Sigmoid colon (tissue), 6 donors: ENCODE measurements at regions not wholly inside any gene's neighbourhood (a gene's known extent, or its start where the extent isn't known, plus 50 kb on each side); places are given as distances from the start of the nearest gene placed in this dataset.

Experiments used
- DNase-seq: peaks from one replicate; pipeline ENCODE4 v3.0.0-alpha.2; 2019
- H3K27ac ChIP-seq, 4 donors: fragments of 200-600 bp; sonication (generic); one replicate each; pipeline ENCODE4 v1.5.1; 2016 to 2019; ENCODE audit warnings: mild to moderate bottlenecking in 1 of 4
- H3K27me3 ChIP-seq, 3 donors: fragments of 200-600 bp; sonication (generic); one replicate each; pipeline ENCODE4 v1.5.1; 2019; ENCODE audit warnings: mild to moderate bottlenecking in 1 of 3
- H3K36me3 ChIP-seq, 4 donors: fragments of 200-600 bp; sonication (generic); one replicate each; pipeline ENCODE4 v1.5.1; 2016 to 2019
- H3K4me1 ChIP-seq, 4 donors: fragments of 200-600 bp; sonication (generic); one replicate each; pipeline ENCODE4 v1.5.1; 2017 to 2019
- H3K4me3 ChIP-seq, 4 donors: fragments of 200-600 bp; sonication (generic); one replicate each; pipeline ENCODE4 v1.5.1; 2017 to 2019; ENCODE audit warnings: mild to moderate bottlenecking in 2 of 4, moderate library complexity in 1 of 4
- H3K9me3 ChIP-seq, 4 donors: fragments of 200-600 bp in 3 of 4; sonication (generic) in 3 of 4; one replicate each; pipeline versions ENCODE4 v1.5.1 to v1.6.1; 2013 to 2019
- EP300 ChIP-seq, 4 donors: sonication (generic); formaldehyde crosslinking; IDR thresholded peaks; one replicate each; pipeline ENCODE4 v1.6.1; 2017; ENCODE audit warnings: antibody characterized with exemption in 4 of 4
- POLR2A ChIP-seq, 2 donors: fragments of 450-650 bp; IDR thresholded peaks; one replicate each; pipeline ENCODE4 v1.6.1; 2016; ENCODE audit warnings: antibody characterized with exemption in 2 of 2, mild to moderate bottlenecking in 2 of 2, moderate library complexity in 2 of 2
- POLR2AphosphoS5 ChIP-seq, 4 donors: sonication (generic); formaldehyde crosslinking; IDR thresholded peaks; one replicate each; pipeline ENCODE4 v1.6.1; 2017; ENCODE audit warnings: antibody characterized with exemption in 4 of 4
- WGBS, 2 donors: extraction: QIAGEN DNeasy Blood & Tissue Kit; methylation state at CpG; one replicate each; pipeline ENCODE4 v1.1.7; 2013; 5-methylcytosine and 5-hydroxymethylcytosine counted together
- intact Hi-C: fragments of 100-400 bp; cut with DNase I; formaldehyde crosslinking; loops from one replicate; pipeline ENCODE4 v1.15.1; 2023
- TF ChIP-seq, protein P1 (sequence below), 4 experiments: fragments of 450-650 bp in 3 of 4; fragments of 200-600 bp in 1 of 4; IDR thresholded peaks; one replicate each; pipeline ENCODE4 v1.5.1; 2016 to 2019; ENCODE audit warnings: antibody characterized with exemption in 4 of 4, mild to moderate bottlenecking in 3 of 4, moderate library complexity in 2 of 4
- donor health status: healthy with polysubstance abuse.
- donor health status: healthy.

DNA sequence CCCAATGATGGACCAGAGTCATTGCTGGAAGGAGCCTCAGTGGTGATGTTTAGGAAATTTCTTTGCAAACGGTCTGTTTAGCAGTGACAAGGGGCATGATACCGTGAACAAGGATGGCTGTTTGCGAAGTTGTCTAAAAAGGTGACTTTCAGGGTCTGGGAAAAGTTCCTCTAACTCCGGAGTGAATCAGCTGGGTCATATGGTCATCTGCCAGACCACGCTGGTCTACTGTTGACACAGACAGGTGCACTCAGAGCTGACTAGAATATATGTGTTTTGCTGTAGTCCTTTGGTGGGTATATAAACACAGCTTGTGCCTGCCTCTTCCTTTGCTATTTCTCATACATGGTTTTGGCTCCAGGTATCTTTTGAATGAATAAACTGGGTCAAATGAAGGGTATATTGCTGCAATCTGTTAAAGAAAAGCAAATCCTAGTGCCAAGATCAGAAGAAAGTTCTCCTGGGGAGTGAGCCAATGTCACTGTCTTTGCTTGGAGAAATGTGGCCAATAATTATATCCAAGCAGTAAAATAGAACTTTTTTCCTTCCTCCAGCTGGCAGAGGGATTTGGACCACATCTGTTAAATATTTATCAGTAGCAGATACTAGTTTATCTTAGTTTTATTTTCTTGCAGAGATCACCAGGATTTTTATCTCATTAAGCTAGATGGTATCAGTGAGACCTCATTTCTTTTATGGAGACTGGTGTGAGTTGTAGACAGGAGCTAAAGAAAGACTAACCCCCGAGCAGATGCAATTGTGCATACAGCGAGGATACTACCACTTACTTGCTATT is 286.0 kb downstream of the TRIB2 start:
- 62 to 73% methylated on average over 7 of the region's 7 CpGs for WGBS, 2 donors
- intact Hi-C loops = loop anchor here (10.0 kb wide), 1 partner anchor 548 kb away; no protein-coding TSS in a partner anchor
- Histone ChIP-seq H3K4me3 (no peak overlapping the region), H3K27ac (peak overlapping the region in 2 of 4 donors; percentile 4 to 40), H3K4me1 (peaks cover 0 to 39% (median 30%) of the 10 kb centered on the region in 4 donors), H3K36me3 (no peaks in the 10 kb centered on the region), H3K9me3 (no peaks in the 10 kb centered on the region), H3K27me3 (no peaks in the 10 kb centered on the region)
- no peak for DNase-seq
- TF ChIP-seq, protein P1, sequence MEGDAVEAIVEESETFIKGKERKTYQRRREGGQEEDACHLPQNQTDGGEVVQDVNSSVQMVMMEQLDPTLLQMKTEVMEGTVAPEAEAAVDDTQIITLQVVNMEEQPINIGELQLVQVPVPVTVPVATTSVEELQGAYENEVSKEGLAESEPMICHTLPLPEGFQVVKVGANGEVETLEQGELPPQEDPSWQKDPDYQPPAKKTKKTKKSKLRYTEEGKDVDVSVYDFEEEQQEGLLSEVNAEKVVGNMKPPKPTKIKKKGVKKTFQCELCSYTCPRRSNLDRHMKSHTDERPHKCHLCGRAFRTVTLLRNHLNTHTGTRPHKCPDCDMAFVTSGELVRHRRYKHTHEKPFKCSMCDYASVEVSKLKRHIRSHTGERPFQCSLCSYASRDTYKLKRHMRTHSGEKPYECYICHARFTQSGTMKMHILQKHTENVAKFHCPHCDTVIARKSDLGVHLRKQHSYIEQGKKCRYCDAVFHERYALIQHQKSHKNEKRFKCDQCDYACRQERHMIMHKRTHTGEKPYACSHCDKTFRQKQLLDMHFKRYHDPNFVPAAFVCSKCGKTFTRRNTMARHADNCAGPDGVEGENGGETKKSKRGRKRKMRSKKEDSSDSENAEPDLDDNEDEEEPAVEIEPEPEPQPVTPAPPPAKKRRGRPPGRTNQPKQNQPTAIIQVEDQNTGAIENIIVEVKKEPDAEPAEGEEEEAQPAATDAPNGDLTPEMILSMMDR (IDR thresholded peaks at IDR 0.05) = no peak
- TF ChIP-seq POLR2A (IDR thresholded peaks at IDR 0.05) (no peak), POLR2AphosphoS5 (IDR thresholded peaks at IDR 0.05) (no peak), EP300 (IDR thresholded peaks at IDR 0.05) (no peak)

DNA sequence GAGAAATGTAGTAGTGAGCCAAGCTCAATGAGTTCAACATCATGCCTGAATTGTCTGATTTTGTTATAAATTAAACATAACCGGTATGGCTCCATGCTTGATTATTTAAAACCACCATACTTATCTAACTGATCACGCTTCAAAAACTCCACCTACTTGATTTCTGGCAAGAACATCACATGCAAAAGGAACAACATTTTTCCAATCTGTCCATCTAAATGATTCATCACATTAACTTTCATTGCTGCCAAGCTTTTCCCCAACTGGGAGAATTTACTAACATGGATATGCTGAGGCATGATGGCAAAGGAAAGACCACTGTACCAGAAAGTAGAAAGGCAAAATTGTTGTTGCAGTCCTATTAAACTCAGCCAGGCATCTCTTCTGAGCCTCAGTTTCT is 286.8 kb downstream of the TRIB2 start:
- H3K27me3 ChIP-seq = no peaks in the 10 kb centered on the region
- TF ChIP-seq POLR2A (IDR thresholded peaks at IDR 0.05) (no peak), EP300 (IDR thresholded peaks at IDR 0.05) (no peak), POLR2AphosphoS5 (IDR thresholded peaks at IDR 0.05) (no peak)
- TF ChIP-seq, protein P1 (IDR thresholded peaks at IDR 0.05) = no peak
- no peak for DNase-seq
- whole genome bisulfite sequencing, 2 donors = 79 to 84% methylated on average over 2 of the region's 2 CpGs
- intact Hi-C loops = loop anchor here (10.0 kb wide), 1 partner anchor 549 kb away; no protein-coding TSS in a partner anchor
- H3K27ac ChIP-seq = no peak overlapping the region
- no peaks in the 10 kb centered on the region for H3K36me3 ChIP-seq
- H3K9me3 ChIP-seq = no peaks in the 10 kb centered on the region
- peaks cover 0 to 39% (median 30%) of the 10 kb centered on the region in 4 donors for H3K4me1 ChIP-seq
- no peak overlapping the region for H3K4me3 ChIP-seq

DNA sequence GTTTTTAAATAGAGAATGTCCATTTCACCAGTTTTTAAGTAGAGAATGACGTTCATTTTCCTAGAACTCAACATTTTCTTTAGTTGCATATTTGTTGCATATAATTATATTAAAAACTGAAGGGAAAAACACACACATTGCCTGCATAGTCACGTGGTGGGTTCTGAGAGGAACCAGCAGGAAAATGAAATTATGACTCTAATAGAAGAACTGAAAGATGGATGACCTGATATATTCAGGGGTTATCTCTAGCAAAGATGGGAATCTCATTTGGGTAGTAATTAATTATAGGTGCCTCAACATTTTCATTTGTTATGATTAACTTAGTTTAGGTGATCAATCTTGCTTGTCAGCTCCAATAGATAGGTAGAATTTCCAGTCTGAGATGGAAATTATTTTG is 288.3 kb downstream of the TRIB2 start:
- H3K36me3 ChIP-seq = no peaks in the 10 kb centered on the region
- WGBS, 2 donors = 39 to 73% methylated on average over 2 of the region's 2 CpGs

DNA sequence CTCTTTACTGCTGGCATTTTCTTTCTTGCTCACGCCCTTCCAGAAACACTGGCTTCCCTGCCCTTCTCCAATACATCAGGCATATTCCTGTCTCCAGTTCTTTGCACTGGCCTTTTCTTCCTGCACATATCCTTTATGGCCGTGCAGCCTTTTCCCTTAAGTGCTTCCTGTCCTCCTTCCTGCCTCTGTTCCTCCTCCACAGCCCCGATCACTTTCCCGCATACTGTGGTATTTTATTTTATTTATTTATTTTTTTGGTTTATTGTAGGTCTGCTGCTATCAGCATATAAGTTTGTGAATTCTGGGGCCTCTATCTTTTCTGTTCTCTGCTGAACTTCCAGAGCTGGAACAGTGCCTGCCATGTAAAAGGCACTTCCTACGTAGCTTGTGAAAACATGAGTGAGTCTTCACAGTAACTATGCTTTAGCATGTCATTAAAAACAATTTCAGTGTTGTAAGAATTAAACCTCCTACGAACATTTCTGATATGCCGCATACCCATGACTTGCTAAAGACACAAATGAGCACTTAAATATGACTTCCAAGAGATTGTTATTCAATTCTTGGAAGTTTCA is 289.1 kb downstream of the TRIB2 start:
- WGBS, 2 donors = 73 to 81% methylated on average over 7 of the region's 7 CpGs
- H3K4me1 ChIP-seq = peaks cover 0 to 27% (median 22%) of the 10 kb centered on the region in 4 donors
- no peak for DNase-seq
- no peaks in the 10 kb centered on the region for H3K27me3 ChIP-seq
- TF ChIP-seq POLR2A (IDR thresholded peaks at IDR 0.05) (no peak), POLR2AphosphoS5 (IDR thresholded peaks at IDR 0.05) (no peak), EP300 (IDR thresholded peaks at IDR 0.05) (no peak)
- TF ChIP-seq, protein P1 (IDR thresholded peaks at IDR 0.05) = no peak
- H3K9me3 ChIP-seq = no peaks in the 10 kb centered on the region
- H3K4me3 ChIP-seq = no peak overlapping the region
- H3K27ac ChIP-seq = peak overlapping the region in 3 of 4 donors; percentile 42 to 53 (median 44)
- intact Hi-C loops = loop anchor here (2.0 to 10.0 kb wide), 4 partner anchors 74 to 1177 kb away; partner anchors contain the start of gene TRIB2
- H3K36me3 ChIP-seq = no peaks in the 10 kb centered on the region

More for the DNA sequence above, 288.3 kb downstream of the TRIB2 start:
- DNase-seq = no peak
- no peak for TF ChIP-seq POLR2A (IDR thresholded peaks at IDR 0.05)
- TF ChIP-seq POLR2AphosphoS5 (IDR thresholded peaks at IDR 0.05) = no peak
- TF ChIP-seq EP300 (IDR thresholded peaks at IDR 0.05) = no peak
- TF ChIP-seq, protein P1 (IDR thresholded peaks at IDR 0.05) = no peak
- peaks cover 0 to 35% (median 30%) of the 10 kb centered on the region in 4 donors for H3K4me1 ChIP-seq
- no peaks in the 10 kb centered on the region for H3K9me3 ChIP-seq
- H3K4me3 ChIP-seq = no peak overlapping the region
- no peaks in the 10 kb centered on the region for H3K27me3 ChIP-seq
- intact Hi-C loops = loop anchor here (5.0 to 10.0 kb wide), 2 partner anchors 73 to 550 kb away; no protein-coding TSS in a partner anchor
- no peak overlapping the region for H3K27ac ChIP-seq
